GM21423 (cell line): ENCODE measurements at regions not wholly inside any gene's neighbourhood (a gene's known extent, or its start where the extent isn't known, plus 50 kb on each side); places are given as distances from the start of the nearest gene placed in this dataset.

Source experiments
- ATAC-seq: cut with Tn5 transposase; IDR thresholded peaks from one replicate; pipeline ENCODE4 v1.9.1; 2021; ENCODE audit warnings: mild to moderate bottlenecking, moderate library complexity; ENCODE audit not compliant: unreplicated experiment

DNA sequence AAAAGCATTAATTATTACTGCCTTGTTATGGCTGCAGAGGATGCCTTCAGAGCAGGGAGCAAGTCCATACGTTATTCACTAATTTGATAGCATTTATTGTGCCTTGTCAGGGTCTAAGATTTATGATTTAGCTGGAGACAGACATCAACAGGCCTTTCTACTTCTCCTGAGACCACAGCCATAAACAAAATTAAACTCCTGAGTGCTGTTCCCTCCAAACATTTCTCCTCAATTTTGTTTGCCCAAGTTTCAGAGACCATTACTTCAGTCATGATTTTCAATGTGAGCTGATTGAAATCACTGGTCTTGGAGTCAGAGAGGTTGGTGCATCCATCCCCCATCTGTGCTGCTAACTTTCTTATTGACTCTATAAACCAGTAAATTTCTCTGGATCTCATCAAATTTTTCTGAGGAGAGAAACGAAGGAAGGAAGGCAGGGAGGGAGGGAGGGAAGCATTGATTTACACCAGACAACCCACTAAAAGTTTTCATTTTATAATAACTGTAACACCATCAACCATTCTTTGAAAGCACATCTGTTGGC, 423.6 kb upstream of the CDH11 start:
- ATAC-seq: no peak

GRCh38 chr16:65543781-65544740, 422.2 kb upstream of the CDH11 start:
- ATAC-seq: no peak

GRCh38 chr16:65541646-65542045, 419.8 kb upstream of the CDH11 start:
- no peak for ATAC-seq

DNA sequence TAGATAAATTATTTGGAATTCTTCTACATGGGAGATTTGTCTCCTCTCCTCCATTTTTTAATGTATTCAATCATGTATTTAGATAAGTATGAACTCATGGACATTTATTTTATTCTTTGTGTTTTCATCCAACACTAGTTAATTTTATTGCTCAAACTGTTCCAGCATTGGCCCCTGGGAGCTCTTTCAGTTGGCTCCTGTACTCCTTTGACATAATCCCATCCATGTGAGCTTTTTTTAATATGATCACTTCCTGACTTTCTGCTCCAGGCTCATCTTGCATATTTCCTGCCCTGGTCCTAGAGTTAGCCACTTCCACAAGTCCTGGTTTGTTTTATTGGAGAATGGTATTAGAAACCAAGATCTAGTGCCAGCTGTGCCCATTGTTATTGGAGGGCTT, 419.0 kb upstream of the CDH11 start:
- ATAC-seq: no peak

DNA sequence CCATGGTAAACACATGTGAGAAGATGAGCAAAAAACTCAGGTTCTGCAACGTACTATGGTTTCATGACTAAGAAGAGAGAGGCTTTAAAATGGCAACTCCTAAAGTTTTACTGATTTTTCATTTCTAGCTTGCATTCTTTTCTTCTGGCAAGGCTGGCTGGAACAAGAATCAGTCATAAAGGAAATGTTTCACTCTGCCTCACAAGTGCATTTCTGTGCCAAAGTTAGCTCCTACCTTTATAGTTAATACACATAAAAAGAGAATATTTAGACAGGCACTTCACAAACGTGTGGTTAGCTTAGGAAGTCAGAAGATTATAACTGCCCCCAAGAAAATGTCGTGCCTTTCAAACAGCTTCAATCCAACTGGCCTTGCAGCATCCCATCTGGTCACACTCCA, 417.1 kb upstream of the CDH11 start:
- no peak for ATAC-seq

DNA sequence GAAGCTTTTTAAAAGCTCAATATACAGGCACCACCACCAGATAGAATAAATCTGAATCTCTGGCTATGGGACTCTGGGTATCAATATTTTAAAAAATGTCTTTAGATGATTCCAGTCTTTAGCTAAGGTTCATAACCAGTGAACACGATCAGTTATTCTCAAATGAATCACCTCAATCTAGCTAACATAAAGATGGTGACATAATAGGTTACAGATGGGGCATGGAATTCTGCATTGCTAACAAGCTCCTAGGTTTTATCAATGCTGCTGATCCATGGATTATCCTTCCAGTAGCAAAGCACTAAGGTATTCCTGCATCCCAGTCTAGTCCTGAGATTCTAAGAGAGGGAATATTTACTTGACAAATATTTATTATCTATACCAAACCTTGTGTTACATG, 415.5 kb upstream of the CDH11 start:
- no peak for ATAC-seq

DNA sequence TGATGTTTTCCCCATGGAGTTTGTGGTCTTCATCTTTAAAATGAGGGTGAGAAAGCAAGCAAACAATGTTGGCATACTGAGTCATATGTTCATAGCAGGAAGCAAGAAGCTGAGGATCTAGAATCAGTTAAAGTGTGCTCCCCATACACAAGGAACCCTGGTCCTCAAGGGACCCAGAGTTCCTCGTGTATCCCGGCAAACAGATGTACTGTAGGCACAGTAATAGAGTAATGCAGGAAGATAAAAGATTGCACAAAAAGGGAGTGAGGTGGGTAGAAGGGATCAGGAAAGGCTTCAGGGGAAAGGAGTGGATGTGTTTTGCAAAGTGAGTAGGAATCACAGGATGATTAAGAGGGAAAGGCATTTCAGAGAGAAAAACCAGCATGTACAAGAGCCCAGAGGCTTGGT, 412.3 kb upstream of the CDH11 start:
- no peak for ATAC-seq

DNA sequence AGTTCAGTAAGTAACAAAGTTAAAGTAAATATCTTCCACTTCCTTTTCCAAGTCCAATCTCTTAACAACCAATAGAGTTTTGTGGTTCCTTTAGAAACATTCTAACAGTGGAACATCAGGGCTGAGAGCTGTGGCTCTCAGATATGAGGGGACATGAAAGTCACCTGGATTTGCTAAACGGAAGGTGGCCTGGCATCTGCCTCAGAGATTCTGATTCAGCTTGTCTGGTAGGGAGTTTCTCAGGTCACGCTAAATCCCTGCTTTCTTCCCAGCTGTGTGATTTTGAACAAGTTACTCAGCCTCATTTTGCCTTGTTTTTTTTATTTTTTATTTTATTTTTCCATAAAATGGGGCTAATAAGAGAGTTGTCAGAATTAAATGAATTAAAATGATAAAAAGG, 411.0 kb upstream of the CDH11 start:
- ATAC-seq: no peak

DNA sequence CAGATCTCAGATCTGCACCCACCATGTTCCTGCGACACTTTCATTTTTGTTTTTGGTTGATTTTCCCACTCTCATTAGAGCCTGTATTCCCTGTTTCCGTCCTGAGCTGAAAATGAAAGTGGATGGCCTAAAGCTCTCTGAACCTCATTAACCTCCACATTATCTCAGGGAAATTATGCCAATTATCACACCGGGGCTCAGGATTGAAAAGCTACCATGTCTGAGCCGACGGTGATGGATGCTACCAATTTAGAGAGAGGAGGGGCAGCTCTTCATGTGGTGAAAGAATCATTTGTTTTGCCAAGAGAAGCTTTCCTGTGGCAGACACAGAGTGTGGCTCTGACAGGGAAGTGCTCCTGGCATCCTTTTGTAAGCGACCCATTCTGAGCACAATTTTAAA, 410.4 kb upstream of the CDH11 start:
- no peak for ATAC-seq

GRCh38 chr16:65531475-65531874, 409.6 kb upstream of the CDH11 start:
- ATAC-seq: no peak

DNA sequence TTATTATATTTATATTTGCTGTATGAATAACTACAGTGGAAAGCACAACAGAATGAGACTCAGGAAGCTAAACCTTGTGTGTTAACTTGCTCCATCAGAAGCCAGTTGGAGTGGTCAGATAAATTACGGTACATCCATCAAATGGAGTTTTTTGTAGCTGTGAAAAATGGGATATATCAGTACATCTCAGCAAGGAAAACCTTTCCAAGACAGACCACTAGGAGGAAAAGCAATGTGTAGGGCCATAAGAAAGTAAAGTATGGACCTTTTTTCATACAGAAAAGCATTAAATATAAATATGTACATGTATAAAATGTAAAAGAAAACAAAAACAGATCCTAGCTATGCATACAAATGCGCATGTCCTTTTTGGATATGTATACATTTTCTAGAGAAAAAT, 403.8 kb upstream of the CDH11 start:
- ATAC-seq: no peak

DNA sequence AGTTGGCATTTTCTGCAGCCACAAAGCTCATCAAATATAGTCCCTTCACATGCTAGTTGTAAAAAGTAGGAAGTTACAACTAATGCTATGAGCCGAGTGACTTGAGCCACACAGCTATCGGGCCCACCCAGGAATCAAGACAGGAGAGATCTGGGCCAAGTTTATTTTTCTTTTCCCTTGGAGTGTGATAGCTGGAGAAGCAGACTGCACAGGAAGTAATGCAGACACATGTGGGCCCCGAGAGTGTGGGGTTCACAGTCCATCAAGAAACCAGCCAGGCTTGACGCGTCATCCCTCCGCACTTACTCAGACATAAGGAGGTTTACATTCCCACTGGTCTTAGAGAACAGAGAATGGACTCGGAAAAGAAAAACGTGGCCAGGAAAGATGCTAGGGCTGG, 403.1 kb upstream of the CDH11 start:
- ATAC-seq: no peak

GRCh38 chr16:65524231-65524630, 402.4 kb upstream of the CDH11 start:
- no peak for ATAC-seq

- no peak for ATAC-seq
Observed at GRCh38 chr16:65523283-65523944, 401.6 kb upstream of the CDH11 start.

DNA sequence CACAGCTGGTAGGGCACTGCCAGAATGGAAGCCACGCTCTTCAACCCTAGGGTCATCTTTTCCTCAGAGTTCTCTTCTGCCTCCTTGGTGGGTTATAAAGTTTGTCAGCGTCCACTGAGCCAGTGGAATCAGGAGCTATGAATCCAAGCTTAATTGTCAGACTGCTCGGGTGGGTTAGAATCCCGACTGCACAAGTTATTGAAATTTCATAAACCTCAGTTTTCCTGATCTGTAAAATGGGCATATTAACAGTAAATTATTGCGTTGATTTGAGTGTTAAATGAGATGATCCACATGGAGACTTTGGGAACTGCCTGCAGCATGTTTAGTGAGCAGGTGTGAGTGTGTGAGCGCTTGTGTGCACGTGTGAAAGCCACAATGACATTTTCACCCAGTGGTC, 400.5 kb upstream of the CDH11 start:
- ATAC-seq: no peak

DNA sequence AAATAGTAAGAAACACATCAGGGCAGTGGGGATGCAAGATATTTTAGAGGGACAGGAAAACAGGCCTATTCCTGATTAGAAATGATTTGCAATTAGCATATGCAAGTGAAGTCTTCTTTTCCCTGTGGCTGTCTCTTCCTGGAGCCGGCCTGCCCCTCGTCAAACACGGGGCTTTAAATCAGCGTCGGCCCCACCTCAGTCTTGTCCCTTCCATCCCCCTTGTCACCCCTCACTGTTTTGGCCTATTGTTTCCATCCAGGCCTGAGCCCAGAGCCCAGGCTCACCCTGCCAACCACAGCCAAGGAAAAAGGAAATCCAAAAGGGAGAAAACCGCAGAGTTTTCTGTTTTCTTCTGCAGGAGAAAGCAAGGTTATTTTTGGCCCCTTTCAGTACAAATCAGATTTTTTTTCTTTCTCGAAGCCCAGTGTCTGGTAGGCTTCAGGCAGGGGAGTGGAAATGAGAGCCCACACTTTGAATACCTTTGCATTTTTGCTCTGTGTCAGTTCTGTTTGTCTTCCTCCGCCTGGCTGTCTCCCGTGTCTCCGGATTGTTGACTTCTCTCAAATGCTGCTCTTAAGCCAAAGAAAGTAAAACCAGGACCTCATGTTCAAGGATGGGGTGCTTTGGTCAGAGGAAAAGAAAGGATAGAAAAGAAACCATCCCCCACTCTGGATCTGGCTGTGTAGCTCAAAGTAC, 399.9 kb upstream of the CDH11 start:
- no peak for ATAC-seq

GRCh38 chr16:65519402-65519801, 397.5 kb upstream of the CDH11 start:
- no peak for ATAC-seq

DNA sequence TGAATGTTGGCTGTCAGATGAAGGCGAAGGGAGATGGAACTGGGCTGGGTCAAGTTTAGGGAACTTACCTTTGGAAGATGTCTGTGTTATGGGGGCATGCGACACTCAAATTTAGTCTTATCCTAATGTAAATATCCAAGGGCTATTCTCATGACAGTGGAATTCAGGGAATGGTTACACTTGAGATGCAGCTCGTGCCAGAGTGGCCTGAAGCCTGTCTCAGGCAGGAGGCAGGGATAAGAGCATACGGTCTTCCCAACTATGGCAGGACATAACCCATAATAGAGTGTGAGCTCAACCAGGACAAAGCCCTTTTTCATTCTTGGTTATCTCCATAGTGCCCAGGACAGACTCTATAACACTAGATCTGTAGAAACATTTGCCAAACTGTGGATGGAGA, 393.3 kb upstream of the CDH11 start:
- ATAC-seq: no peak

DNA sequence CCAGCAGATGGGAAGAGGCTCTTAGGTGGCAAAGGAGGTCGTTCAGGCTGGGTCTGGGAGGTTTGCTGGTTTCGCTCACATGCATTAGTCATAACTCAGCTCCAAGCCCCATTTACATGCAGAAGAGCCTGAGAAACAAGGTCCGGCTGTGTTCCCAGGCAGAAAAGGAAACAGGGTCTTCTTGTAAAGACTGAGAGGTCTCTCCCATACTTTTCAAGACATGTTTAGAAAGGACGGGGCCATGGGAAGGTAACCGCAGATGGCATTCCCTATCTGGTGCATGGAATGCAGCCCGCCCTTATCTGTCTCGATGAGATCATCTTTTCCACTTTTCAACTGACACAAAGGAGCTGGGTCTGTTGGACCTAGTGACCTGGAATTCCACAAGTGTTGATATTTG, 389.0 kb upstream of the CDH11 start:
- ATAC-seq: no peak

- ATAC-seq: no peak
Observed at GRCh38 chr16:65510241-65510640, 388.4 kb upstream of the CDH11 start.

DNA sequence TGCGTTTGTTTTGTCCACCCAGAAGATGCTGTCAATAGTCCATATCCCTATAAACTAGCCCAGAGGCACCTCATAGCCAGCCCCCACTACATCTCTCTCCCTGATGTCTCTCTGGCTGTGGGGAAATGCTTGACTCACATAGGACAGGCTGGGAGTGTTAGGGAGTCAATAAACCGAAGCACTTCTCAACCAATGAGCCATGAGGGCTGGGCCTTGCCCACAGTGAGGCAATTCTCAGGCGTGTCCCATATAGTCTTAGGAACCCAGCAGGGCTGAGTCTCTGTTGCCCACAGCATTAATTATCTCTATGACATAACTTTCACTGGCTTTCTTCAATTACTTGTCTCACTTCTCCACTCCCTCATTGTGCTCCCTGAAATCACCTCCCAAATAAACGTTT, 387.3 kb upstream of the CDH11 start:
- no peak for ATAC-seq
